Liver (tissue), 8 donors: ENCODE measurements at regions not wholly inside any gene's neighbourhood (a gene's known extent, or its start where the extent isn't known, plus 50 kb on each side); places are given as distances from the start of the nearest gene placed in this dataset.

Experiments used
- DNase-seq: peaks from one replicate; pipeline ENCODE4 v3.0.0-alpha.2; 2017; ENCODE audit warnings: low spot score
- H3K27ac ChIP-seq, 2 donors: one replicate each; pipeline ENCODE4 v1.7.0; 2013; ENCODE audit warnings: inconsistent platforms in 2 of 2, low read length in 2 of 2, control low read depth in 1 of 2, low read depth in 1 of 2, mild to moderate bottlenecking in 1 of 2
- H3K27me3 ChIP-seq, 4 donors: one replicate each; pipeline versions ENCODE4 v1.6.1 to v1.7.0; 2013; ENCODE audit warnings: low read length in 3 of 4, inconsistent platforms in 1 of 4, mild to moderate bottlenecking in 1 of 4, moderate library complexity in 1 of 4; ENCODE audit not compliant: control insufficient read depth in 4 of 4, insufficient read depth in 4 of 4
- H3K36me3 ChIP-seq, 4 donors: one replicate each; pipeline versions ENCODE4 v1.6.1 to v1.7.0; 2013; ENCODE audit warnings: low read length in 3 of 4, mild to moderate bottlenecking in 3 of 4, low read depth in 1 of 4, moderate library complexity in 1 of 4; ENCODE audit not compliant: control insufficient read depth in 4 of 4, insufficient read depth in 3 of 4
- H3K4me1 ChIP-seq, 4 donors: one replicate each; pipeline versions ENCODE4 v1.6.1 to v1.7.0; 2013; ENCODE audit warnings: low read length in 3 of 4, mild to moderate bottlenecking in 3 of 4, moderate library complexity in 1 of 4; ENCODE audit not compliant: control insufficient read depth in 4 of 4, insufficient read depth in 4 of 4
- H3K4me3 ChIP-seq, 3 donors: one replicate each; pipeline versions ENCODE4 v1.6.1 to v1.7.0; 2013; ENCODE audit warnings: low read length in 3 of 3, control low read depth in 1 of 3, low read depth in 1 of 3, mild to moderate bottlenecking in 1 of 3
- H3K9ac ChIP-seq, 2 donors: one replicate each; pipeline ENCODE4 v1.7.0; 2013; ENCODE audit warnings: low read length in 2 of 2, mild to moderate bottlenecking in 2 of 2, moderate library complexity in 2 of 2, control low read depth in 1 of 2, low read depth in 1 of 2
- H3K9me3 ChIP-seq, 4 donors: one replicate each; pipeline versions ENCODE4 v1.6.1 to v1.7.0; 2013; ENCODE audit warnings: low read length in 3 of 4; ENCODE audit not compliant: control insufficient read depth in 4 of 4
- EGR1 ChIP-seq, 2 donors: IDR thresholded peaks; 2 replicates each; pipeline ENCODE4 v1.6.1; 2016 to 2018; ENCODE audit warnings: antibody characterized with exemption in 2 of 2, low read depth in 2 of 2
- FOXA1 ChIP-seq: IDR thresholded peaks from 2 replicates; pipeline ENCODE4 v1.6.1; 2016; ENCODE audit warnings: antibody characterized with exemption
- FOXA2 ChIP-seq: IDR thresholded peaks from 2 replicates; pipeline ENCODE4 v1.6.1; 2016; ENCODE audit warnings: antibody characterized with exemption
- GABPA ChIP-seq, 2 donors: IDR thresholded peaks in 1 of 2; conservative IDR thresholded peaks in 1 of 2; 2 replicates each; pipeline ENCODE4 v1.6.1; 2016; ENCODE audit warnings: antibody characterized with exemption in 2 of 2, mild to moderate bottlenecking in 1 of 2, moderate library complexity in 1 of 2
- HNF4A ChIP-seq, 2 donors: conservative IDR thresholded peaks; 2 replicates each; pipeline ENCODE4 v1.6.1; 2016; ENCODE audit warnings: antibody characterized with exemption in 2 of 2, mild to moderate bottlenecking in 2 of 2
- HNF4G ChIP-seq: IDR thresholded peaks from 2 replicates; pipeline ENCODE4 v1.6.1; 2016; ENCODE audit warnings: antibody characterized with exemption
- JUND ChIP-seq, 2 donors: IDR thresholded peaks; 2 replicates each; pipeline ENCODE4 v1.6.1; 2016; ENCODE audit warnings: antibody characterized with exemption in 2 of 2
- NR2F2 ChIP-seq: IDR thresholded peaks from 2 replicates; pipeline ENCODE4 v1.6.1; 2016; ENCODE audit warnings: antibody characterized with exemption
- RAD21 ChIP-seq, 2 donors: IDR thresholded peaks; 2 replicates each; pipeline ENCODE4 v1.6.1; 2016; ENCODE audit warnings: antibody characterized with exemption in 2 of 2, mild to moderate bottlenecking in 2 of 2
- RXRA ChIP-seq, 2 donors: IDR thresholded peaks; 2 replicates each; pipeline ENCODE4 v1.6.1; 2017 to 2018; ENCODE audit warnings: antibody characterized with exemption in 2 of 2, mild to moderate bottlenecking in 1 of 2
- SP1 ChIP-seq: IDR thresholded peaks from 2 replicates; pipeline ENCODE4 v1.6.1; 2018; ENCODE audit warnings: antibody characterized with exemption, mild to moderate bottlenecking
- TAF1 ChIP-seq: conservative IDR thresholded peaks from 2 replicates; pipeline ENCODE4 v1.6.1; 2016; ENCODE audit warnings: antibody characterized with exemption, mild to moderate bottlenecking
- YY1 ChIP-seq: IDR thresholded peaks from 2 replicates; pipeline ENCODE4 v1.6.1; 2016; ENCODE audit warnings: antibody characterized with exemption, mild to moderate bottlenecking
- WGBS: extraction: QIAGEN DNeasy Blood & Tissue Kit; methylation state at CpG from one replicate; pipeline ENCODE4 v1.1.7; 2013; 5-methylcytosine and 5-hydroxymethylcytosine counted together
- TF ChIP-seq, protein P1 (sequence below): fragments of 150-350 bp; IDR thresholded peaks from 2 replicates; pipeline ENCODE4 v1.5.1; 2017; ENCODE audit warnings: improper control_type of control experiment, low read depth, low read length; ENCODE audit not compliant: missing input control
- TF ChIP-seq, protein P2 (sequence below): IDR thresholded peaks from 2 replicates; pipeline ENCODE4 v1.6.1; 2016; ENCODE audit warnings: antibody characterized with exemption
- TF ChIP-seq, protein P3 (sequence below): IDR thresholded peaks from 2 replicates; pipeline ENCODE4 v1.6.1; 2016; ENCODE audit warnings: antibody characterized with exemption
- TF ChIP-seq, protein P4 (sequence below): IDR thresholded peaks from 2 replicates; pipeline ENCODE4 v1.6.1; 2016; ENCODE audit warnings: antibody characterized with exemption
- TF ChIP-seq, protein P5 (sequence below): IDR thresholded peaks from 2 replicates; pipeline ENCODE4 v1.6.1; 2016; ENCODE audit warnings: antibody characterized with exemption, mild to moderate bottlenecking
- donor health status: healthy.
- donor health status: healthy.
- donor health status: healthy.
- donor health status: healthy.
- donor health status: healthy.

DNA sequence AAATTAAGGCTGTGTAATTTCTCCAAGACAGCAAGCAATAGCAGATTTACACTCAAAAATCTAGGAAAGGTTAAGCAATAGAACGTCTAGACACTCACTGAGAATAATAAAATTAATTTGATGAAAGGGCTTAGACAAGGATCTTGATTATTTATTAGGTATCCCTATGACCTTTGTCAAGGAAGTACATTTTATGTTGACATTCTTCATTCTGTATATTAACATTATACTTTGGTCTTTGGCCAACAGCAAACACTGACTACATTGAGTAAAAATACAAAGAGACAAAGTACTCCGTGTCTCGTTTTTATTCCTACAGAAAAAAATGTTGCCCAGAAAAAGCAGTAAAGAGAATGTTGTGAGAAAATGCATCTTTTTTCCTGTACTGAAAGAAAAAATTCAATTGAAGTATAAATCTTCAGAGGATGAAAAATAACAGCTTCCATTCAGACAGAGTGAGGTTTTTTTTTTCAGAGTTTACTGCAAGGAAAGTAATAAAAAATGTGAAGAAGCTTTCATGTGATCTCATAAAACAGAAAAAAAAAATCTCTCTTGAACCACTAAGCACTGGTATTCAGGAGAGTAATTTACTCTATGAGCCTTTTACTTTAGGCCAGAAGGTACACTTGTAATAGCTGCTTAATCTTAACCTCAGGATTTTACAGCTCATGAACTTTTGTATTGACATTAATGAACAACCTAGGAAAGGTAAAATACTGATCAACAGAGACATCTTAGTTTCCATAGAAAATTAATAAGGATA lies 605.0 kb downstream of the FSCB start:
- Histone ChIP-seq H3K9ac (no peak overlapping the region), H3K9me3 (no peaks in the 10 kb centered on the region), H3K4me1 (no peaks in the 10 kb centered on the region), H3K36me3 (no peaks in the 10 kb centered on the region), H3K27ac (no peak overlapping the region), H3K4me3 (no peak overlapping the region), H3K27me3 (no peaks in the 10 kb centered on the region)
- 55% methylated on average over 3 of the region's 3 CpGs for WGBS
- no peak for TF ChIP-seq TAF1
- no peak for TF ChIP-seq JUND (IDR thresholded peaks at IDR 0.05)
- TF ChIP-seq RAD21 (IDR thresholded peaks at IDR 0.05), result no peak
- TF ChIP-seq, protein P1, sequence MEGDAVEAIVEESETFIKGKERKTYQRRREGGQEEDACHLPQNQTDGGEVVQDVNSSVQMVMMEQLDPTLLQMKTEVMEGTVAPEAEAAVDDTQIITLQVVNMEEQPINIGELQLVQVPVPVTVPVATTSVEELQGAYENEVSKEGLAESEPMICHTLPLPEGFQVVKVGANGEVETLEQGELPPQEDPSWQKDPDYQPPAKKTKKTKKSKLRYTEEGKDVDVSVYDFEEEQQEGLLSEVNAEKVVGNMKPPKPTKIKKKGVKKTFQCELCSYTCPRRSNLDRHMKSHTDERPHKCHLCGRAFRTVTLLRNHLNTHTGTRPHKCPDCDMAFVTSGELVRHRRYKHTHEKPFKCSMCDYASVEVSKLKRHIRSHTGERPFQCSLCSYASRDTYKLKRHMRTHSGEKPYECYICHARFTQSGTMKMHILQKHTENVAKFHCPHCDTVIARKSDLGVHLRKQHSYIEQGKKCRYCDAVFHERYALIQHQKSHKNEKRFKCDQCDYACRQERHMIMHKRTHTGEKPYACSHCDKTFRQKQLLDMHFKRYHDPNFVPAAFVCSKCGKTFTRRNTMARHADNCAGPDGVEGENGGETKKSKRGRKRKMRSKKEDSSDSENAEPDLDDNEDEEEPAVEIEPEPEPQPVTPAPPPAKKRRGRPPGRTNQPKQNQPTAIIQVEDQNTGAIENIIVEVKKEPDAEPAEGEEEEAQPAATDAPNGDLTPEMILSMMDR, result no peak
- no peak for TF ChIP-seq EGR1 (IDR thresholded peaks at IDR 0.05; ENCODE audit: low read depth in 2 of 2)
- no peak for TF ChIP-seq HNF4A (conservative IDR thresholded peaks at IDR 0.05)
- TF ChIP-seq, protein P2, sequence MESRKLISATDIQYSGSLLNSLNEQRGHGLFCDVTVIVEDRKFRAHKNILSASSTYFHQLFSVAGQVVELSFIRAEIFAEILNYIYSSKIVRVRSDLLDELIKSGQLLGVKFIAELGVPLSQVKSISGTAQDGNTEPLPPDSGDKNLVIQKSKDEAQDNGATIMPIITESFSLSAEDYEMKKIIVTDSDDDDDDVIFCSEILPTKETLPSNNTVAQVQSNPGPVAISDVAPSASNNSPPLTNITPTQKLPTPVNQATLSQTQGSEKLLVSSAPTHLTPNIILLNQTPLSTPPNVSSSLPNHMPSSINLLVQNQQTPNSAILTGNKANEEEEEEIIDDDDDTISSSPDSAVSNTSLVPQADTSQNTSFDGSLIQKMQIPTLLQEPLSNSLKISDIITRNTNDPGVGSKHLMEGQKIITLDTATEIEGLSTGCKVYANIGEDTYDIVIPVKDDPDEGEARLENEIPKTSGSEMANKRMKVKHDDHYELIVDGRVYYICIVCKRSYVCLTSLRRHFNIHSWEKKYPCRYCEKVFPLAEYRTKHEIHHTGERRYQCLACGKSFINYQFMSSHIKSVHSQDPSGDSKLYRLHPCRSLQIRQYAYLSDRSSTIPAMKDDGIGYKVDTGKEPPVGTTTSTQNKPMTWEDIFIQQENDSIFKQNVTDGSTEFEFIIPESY, result no peak
- TF ChIP-seq YY1, result no peak
- no peak for TF ChIP-seq FOXA1
- no peak for TF ChIP-seq FOXA2
- TF ChIP-seq GABPA (IDR thresholded peaks at IDR 0.05 in 1 of 2, conservative IDR thresholded peaks at IDR 0.05 in 1 of 2), result no peak
- TF ChIP-seq SP1, result no peak
- TF ChIP-seq HNF4G, result no peak
- TF ChIP-seq NR2F2, result no peak
- TF ChIP-seq RXRA (IDR thresholded peaks at IDR 0.05), result no peak
- TF ChIP-seq, protein P3, sequence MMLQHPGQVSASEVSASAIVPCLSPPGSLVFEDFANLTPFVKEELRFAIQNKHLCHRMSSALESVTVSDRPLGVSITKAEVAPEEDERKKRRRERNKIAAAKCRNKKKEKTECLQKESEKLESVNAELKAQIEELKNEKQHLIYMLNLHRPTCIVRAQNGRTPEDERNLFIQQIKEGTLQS, result no peak
- TF ChIP-seq, protein P4, sequence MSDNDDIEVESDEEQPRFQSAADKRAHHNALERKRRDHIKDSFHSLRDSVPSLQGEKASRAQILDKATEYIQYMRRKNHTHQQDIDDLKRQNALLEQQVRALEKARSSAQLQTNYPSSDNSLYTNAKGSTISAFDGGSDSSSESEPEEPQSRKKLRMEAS, result no peak
- TF ChIP-seq, protein P5, sequence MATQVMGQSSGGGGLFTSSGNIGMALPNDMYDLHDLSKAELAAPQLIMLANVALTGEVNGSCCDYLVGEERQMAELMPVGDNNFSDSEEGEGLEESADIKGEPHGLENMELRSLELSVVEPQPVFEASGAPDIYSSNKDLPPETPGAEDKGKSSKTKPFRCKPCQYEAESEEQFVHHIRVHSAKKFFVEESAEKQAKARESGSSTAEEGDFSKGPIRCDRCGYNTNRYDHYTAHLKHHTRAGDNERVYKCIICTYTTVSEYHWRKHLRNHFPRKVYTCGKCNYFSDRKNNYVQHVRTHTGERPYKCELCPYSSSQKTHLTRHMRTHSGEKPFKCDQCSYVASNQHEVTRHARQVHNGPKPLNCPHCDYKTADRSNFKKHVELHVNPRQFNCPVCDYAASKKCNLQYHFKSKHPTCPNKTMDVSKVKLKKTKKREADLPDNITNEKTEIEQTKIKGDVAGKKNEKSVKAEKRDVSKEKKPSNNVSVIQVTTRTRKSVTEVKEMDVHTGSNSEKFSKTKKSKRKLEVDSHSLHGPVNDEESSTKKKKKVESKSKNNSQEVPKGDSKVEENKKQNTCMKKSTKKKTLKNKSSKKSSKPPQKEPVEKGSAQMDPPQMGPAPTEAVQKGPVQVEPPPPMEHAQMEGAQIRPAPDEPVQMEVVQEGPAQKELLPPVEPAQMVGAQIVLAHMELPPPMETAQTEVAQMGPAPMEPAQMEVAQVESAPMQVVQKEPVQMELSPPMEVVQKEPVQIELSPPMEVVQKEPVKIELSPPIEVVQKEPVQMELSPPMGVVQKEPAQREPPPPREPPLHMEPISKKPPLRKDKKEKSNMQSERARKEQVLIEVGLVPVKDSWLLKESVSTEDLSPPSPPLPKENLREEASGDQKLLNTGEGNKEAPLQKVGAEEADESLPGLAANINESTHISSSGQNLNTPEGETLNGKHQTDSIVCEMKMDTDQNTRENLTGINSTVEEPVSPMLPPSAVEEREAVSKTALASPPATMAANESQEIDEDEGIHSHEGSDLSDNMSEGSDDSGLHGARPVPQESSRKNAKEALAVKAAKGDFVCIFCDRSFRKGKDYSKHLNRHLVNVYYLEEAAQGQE, result no peak
- DNase-seq, result no peak
